HL-60/S4 (cell line): ENCODE measurements at regions not wholly inside any gene's neighbourhood (a gene's known extent, or its start where the extent isn't known, plus 50 kb on each side); places are given as distances from the start of the nearest gene placed in this dataset.

ENCODE experiments used
- in situ Hi-C: fragments of 300-500 bp; cut with MboI; formaldehyde crosslinking; loops from 2 replicates; pipeline ENCODE4 v1.14.3; 2022; ENCODE audit warnings: low sequenced_read_pairs

- in situ Hi-C loops: no loop called here
These were observed 405.3 kb downstream of the MID1IP1 start for GRCh38 chrX:39206399-39207145.

GRCh38 chrX:39211501-39211900 lies 410.2 kb downstream of the MID1IP1 start:
- in situ Hi-C loops: no loop called here

GRCh38 chrX:39212456-39212855 lies 411.2 kb downstream of the MID1IP1 start:
- in situ Hi-C loops: no loop called here

- in situ Hi-C loops: no loop called here
These were observed 413.3 kb downstream of the MID1IP1 start for GRCh38 chrX:39214387-39215126.

GRCh38 chrX:39220952-39221351 lies 419.7 kb downstream of the MID1IP1 start:
- in situ Hi-C loops: no loop called here

GRCh38 chrX:39222346-39223113 lies 421.3 kb downstream of the MID1IP1 start:
- in situ Hi-C loops: no loop called here

- in situ Hi-C loops: no loop called here
These were observed 425.0 kb downstream of the MID1IP1 start for GRCh38 chrX:39226251-39226650.

- in situ Hi-C loops: no loop called here
These were observed 426.1 kb downstream of the MID1IP1 start for GRCh38 chrX:39227371-39227770.

- in situ Hi-C loops: no loop called here
These were observed 436.7 kb downstream of the MID1IP1 start for GRCh38 chrX:39238006-39238405.

GRCh38 chrX:39242187-39242586 lies 440.9 kb downstream of the MID1IP1 start:
- in situ Hi-C loops: no loop called here

- in situ Hi-C loops: no loop called here
These were observed 442.9 kb downstream of the MID1IP1 start for GRCh38 chrX:39244147-39244546.

- in situ Hi-C loops: no loop called here
These were observed 443.8 kb downstream of the MID1IP1 start for GRCh38 chrX:39245024-39245423.

- in situ Hi-C loops: no loop called here
These were observed 446.3 kb downstream of the MID1IP1 start for GRCh38 chrX:39247536-39247935.

- in situ Hi-C loops: no loop called here
These were observed 447.1 kb downstream of the MID1IP1 start for GRCh38 chrX:39248330-39248729.

- in situ Hi-C loops: loop anchor here (25.0 kb wide), 1 partner anchor 187 kb away; no protein-coding TSS in a partner anchor
These were observed 448.7 kb downstream of the MID1IP1 start for GRCh38 chrX:39249999-39250398.

- in situ Hi-C loops: loop anchor here (25.0 kb wide), 1 partner anchor 185 kb away; no protein-coding TSS in a partner anchor
These were observed 450.7 kb downstream of the MID1IP1 start for GRCh38 chrX:39251995-39252394.

- in situ Hi-C loops: loop anchor here (25.0 kb wide), 1 partner anchor 184 kb away; no protein-coding TSS in a partner anchor
These were observed 452.3 kb downstream of the MID1IP1 start for GRCh38 chrX:39253551-39253950.

GRCh38 chrX:39258331-39258730 lies 457.1 kb downstream of the MID1IP1 start:
- in situ Hi-C loops: loop anchor here (25.0 kb wide), 1 partner anchor 179 kb away; no protein-coding TSS in a partner anchor

- in situ Hi-C loops: loop anchor here (25.0 kb wide), 1 partner anchor 176 kb away; no protein-coding TSS in a partner anchor
These were observed 459.7 kb downstream of the MID1IP1 start for GRCh38 chrX:39260965-39261364.

- in situ Hi-C loops: loop anchor here (25.0 kb wide), 1 partner anchor 176 kb away; no protein-coding TSS in a partner anchor
These were observed 460.3 kb downstream of the MID1IP1 start for GRCh38 chrX:39261446-39262147.
